GM12874 (cell line): ENCODE measurements at regions not wholly inside any gene's neighbourhood (a gene's known extent, or its start where the extent isn't known, plus 50 kb on each side); places are given as distances from the start of the nearest gene placed in this dataset.

Experiments
- TF ChIP-seq, protein P1 (sequence below): IDR thresholded peaks from 2 replicates; pipeline ENCODE4 v1.5.1; 2011; ENCODE audit warnings: low read depth, mild to moderate bottlenecking, control low read depth, low read length, moderate library complexity; ENCODE audit not compliant: insufficient read depth

DNA sequence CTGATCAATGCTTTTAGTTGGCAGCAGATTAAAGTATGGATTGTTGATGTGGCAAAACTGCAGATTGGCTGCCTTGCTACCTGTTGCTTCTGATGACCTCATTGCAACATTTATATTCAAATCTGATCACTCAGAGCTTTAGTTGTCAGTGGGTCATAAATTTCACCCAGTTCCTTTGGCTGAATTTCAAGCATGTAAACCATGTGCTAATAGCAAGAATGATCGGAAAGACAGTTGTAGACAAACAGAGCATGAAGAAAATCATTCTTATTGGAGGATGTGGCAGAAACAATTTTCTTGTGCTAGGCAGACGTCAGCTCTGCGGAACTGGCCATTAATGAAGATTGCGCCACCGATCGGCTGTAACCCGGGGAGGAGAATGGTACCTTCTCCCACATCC, 346.6 kb upstream of the EEF2KMT start:
- TF ChIP-seq, protein P1, sequence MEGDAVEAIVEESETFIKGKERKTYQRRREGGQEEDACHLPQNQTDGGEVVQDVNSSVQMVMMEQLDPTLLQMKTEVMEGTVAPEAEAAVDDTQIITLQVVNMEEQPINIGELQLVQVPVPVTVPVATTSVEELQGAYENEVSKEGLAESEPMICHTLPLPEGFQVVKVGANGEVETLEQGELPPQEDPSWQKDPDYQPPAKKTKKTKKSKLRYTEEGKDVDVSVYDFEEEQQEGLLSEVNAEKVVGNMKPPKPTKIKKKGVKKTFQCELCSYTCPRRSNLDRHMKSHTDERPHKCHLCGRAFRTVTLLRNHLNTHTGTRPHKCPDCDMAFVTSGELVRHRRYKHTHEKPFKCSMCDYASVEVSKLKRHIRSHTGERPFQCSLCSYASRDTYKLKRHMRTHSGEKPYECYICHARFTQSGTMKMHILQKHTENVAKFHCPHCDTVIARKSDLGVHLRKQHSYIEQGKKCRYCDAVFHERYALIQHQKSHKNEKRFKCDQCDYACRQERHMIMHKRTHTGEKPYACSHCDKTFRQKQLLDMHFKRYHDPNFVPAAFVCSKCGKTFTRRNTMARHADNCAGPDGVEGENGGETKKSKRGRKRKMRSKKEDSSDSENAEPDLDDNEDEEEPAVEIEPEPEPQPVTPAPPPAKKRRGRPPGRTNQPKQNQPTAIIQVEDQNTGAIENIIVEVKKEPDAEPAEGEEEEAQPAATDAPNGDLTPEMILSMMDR, result no peak

DNA sequence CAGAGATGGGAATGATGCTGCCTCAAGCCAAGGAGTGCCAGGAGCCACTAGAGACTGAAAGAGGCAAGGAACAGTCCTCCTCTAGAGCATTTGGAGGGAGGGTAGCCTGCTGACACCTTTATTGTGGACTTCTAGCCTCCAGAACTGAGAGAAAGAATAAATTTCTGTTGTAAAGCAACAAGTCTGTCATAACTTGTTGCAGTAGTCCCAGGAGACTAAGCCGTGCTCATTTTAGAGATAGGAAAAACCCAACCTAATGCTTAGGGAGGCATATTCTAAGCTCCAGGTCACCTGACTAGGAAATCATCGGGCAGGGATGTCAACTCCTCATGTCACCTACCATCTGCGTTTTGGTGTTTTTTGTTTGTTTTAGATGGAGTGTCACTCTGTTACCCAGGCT, 345.4 kb upstream of the EEF2KMT start:
- TF ChIP-seq, protein P1, result no peak

DNA sequence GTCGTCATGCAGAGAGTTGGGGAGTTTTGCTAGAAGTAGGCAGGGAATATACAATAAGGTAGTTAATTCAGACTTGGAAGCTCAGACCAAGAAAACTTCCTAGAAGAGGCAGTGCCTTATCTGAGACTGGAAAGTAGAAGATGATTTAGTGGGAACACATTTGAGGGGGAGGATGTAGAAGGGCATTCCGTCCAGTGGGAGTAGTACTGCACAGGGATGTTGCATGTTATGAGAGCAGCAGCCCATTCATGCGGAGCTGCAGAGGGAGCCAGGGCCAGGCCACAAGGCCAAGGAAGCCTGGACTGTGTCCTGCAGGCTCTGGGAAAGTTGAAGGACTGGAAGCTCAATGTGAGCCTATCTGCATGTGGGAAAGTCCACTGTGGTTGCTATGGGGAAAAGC, 344.5 kb upstream of the EEF2KMT start:
- TF ChIP-seq, protein P1, result no peak

DNA sequence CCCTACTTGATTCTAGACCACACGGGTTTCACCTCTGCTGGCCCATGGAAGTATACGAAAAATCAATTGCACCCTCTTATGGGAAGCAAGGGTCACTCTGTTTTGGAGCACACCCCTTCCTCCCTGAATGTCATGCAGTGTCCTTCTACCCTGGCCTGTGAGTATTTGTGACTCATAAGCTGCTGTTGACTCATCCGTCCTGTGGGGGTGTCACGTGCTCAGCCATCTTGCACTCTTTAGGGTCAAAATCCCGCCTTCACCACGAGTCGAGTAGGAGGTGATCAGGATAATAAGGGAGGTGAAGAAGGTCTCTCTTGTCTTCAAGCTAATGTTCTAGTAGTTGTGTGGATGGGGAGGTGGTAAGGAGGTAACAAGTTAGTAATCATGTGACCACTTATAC, 341.0 kb upstream of the EEF2KMT start:
- TF ChIP-seq, protein P1, result no peak

DNA sequence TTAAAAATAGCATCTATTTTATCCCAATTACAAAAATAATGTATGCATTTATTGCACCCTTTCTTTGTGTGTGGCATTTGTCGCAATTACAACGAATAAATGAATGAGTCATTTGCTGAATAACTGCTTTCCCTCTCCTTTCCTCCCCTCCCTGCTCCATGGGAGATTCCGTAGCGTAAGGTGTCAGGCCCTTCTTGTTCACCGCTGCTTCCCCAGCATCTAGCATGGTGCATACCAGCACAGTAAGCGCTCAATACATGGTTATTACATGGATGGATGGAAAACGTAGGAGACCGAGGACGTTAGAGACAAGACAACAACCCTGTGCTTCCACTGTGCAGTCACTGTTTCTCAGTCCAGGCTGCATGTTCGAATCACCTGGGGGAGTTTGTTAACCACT, 336.0 kb upstream of the EEF2KMT start:
- TF ChIP-seq, protein P1, result no peak

DNA sequence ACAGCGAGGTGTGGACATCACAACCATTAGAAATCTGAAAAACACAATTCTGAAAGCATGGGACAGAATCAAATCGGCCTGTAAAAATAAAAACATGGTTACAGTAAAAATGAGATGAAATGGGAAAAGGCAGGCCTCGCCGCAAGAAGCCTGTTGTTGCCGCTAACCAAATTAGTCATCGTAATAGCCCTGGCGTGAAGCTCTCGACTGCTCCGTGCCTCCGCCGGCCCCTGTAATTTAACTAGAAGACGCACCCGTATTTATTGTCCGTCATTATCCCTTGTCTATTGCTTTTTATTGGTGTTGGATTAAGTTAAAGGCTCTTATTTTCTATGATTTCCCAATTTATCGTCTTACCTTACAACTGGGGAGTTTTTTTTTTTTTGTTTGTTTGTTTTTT, 334.6 kb upstream of the EEF2KMT start:
- TF ChIP-seq, protein P1, result no peak

DNA sequence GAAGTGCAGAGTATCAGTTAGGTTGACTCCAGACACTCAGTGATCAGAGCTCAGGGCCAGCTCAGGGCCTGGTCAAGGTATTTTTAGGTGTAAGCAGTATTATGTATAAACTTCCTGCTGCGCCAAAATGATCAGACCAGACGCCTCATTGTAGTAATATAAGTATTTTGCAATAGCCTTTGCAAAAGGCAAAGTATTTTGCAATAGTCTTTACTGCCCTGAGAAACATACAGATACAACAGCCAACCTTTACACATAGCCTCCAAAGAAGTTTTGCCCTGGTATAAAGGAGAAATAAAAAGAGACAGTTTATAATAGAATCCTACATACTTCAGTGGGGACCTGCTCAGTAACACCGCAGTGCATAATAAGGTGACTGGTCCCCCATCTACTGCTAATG, 333.0 kb upstream of the EEF2KMT start:
- TF ChIP-seq, protein P1, result no peak

DNA sequence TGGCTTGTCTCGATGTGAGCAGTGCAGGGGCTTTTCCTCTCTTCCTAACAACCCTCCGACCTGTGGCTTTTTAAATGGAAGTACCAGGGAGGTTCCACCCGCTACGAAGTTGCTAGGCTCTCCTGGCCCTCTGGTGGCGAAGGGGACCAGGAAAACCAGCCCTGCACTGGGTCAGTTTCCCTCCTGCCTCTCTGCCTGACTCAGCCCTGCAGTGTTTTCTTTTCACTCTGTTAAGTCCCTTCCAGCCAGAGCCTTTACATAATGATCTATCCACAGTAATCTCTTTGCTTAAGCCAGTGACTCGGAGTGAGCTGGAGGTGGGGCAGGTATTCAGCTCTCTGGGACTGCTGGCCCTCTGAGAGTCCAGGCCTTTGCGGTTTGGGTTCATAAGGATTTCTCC, 331.3 kb upstream of the EEF2KMT start:
- TF ChIP-seq, protein P1, result no peak
